A673 (cell line): ENCODE measurements at regions not wholly inside any gene's neighbourhood (a gene's known extent, or its start where the extent isn't known, plus 50 kb on each side); places are given as distances from the start of the nearest gene placed in this dataset.

Experiments
- BruUV-seq: library from RNA; stranded (reverse); fragments of 400-500 nt; replicated peaks from 2 replicates; lab custom pipeline; 2021; lab: Mats Ljungman, UMichigan
- CTCF ChIA-PET: fragments of 300-600 bp; sonication (Branson Sonifier 250); formaldehyde crosslinking; loops from one replicate; lab custom pipeline; 2022; ENCODE audit warnings: antibody characterized with exemption; lab: Charles Lee
- POLR2A ChIA-PET: fragments of 300-600 bp; sonication (Branson Sonifier 250); formaldehyde crosslinking; loops from one replicate; lab custom pipeline; 2022; ENCODE audit warnings: antibody characterized with exemption; ENCODE audit not compliant: low non-redundant PET; lab: Charles Lee
- DNase-seq: peaks from one replicate; pipeline ENCODE4 v3.0.0-alpha.2; 2015; ENCODE audit warnings: low spot score
- H3K27ac ChIP-seq: fragments of 200-600 bp; sonication (generic); 2 replicates; pipeline ENCODE4 v1.5.1; 2016; ENCODE audit warnings: mixed run types, low read depth, mild to moderate bottlenecking, mixed read lengths, antibody characterized with exemption, low read length; ENCODE audit not compliant: poor library complexity, severe bottlenecking
- H3K27me3 ChIP-seq: fragments of 200-600 bp; sonication (generic); replicated peaks from 2 replicates; pipeline ENCODE4 v1.6.1; 2017; ENCODE audit warnings: mixed run types, low read depth, mild to moderate bottlenecking, mixed read lengths, antibody characterized with exemption, low read length; ENCODE audit not compliant: insufficient read depth, poor library complexity
- H3K36me3 ChIP-seq: fragments of 200-600 bp; sonication (generic); 2 replicates; pipeline ENCODE4 v1.6.1; 2016; ENCODE audit warnings: mixed run types, mild to moderate bottlenecking, mixed read lengths, antibody characterized with exemption, low read length; ENCODE audit not compliant: insufficient read depth, poor library complexity, severe bottlenecking
- H3K4me1 ChIP-seq: fragments of 200-600 bp; sonication (generic); 2 replicates; pipeline ENCODE4 v1.6.1; 2017; ENCODE audit warnings: mixed run types, mild to moderate bottlenecking, mixed read lengths, antibody characterized with exemption, low read length; ENCODE audit not compliant: insufficient read depth, poor library complexity, severe bottlenecking
- H3K4me3 ChIP-seq: fragments of 200-600 bp; sonication (generic); 2 replicates; pipeline ENCODE4 v1.5.1; 2016; ENCODE audit warnings: low read depth, mixed run types, mild to moderate bottlenecking, mixed read lengths, low read length; ENCODE audit not compliant: poor library complexity, severe bottlenecking
- H3K9me3 ChIP-seq: fragments of 200-600 bp; sonication (generic); 2 replicates; pipeline ENCODE4 v1.6.1; 2016; ENCODE audit warnings: mixed run types, low read depth, mild to moderate bottlenecking, mixed read lengths, antibody characterized with exemption, low read length; ENCODE audit not compliant: poor library complexity, severe bottlenecking
- CTCF ChIP-seq: fragments of 300-800, 200-600 bp; sonication (generic); conservative IDR thresholded peaks from 2 replicates; pipeline ENCODE4 v1.5.1; 2017; ENCODE audit warnings: low read depth, mild to moderate bottlenecking, antibody characterized with exemption, low read length, moderate library complexity, mixed read lengths
- EZH2 ChIP-seq: fragments of 200-600 bp; sonication (generic); IDR thresholded peaks from 2 replicates; pipeline ENCODE4 v1.6.1; 2017; ENCODE audit warnings: borderline replicate concordance, low read depth, mild to moderate bottlenecking, mixed read lengths, antibody characterized with exemption, low read length; ENCODE audit not compliant: poor library complexity, severe bottlenecking
- intact Hi-C: fragments of 100-400 bp; cut with micrococcal nuclease; formaldehyde crosslinking; loops from one replicate; pipeline ENCODE4 v1.10.0; 2022; ENCODE audit not compliant: unreplicated experiment

GRCh38 chr5:141773779-141774562, 91.9 kb upstream of the ARAP3 start:
- POLR2A ChIA-PET = no interaction called here
- no peak for TF ChIP-seq EZH2
- TF ChIP-seq CTCF = no peak
- no peak overlapping the region for H3K4me3 ChIP-seq
- H3K9me3 ChIP-seq = no peaks in the 10 kb centered on the region
- BruUV-seq = no TSS peak
- no peaks in the 10 kb centered on the region for H3K36me3 ChIP-seq
- CTCF ChIA-PET = no interaction called here
- no peak for DNase-seq
- H3K4me1 ChIP-seq = peaks cover 13% of the 10 kb centered on the region
- H3K27me3 ChIP-seq = no peaks in the 10 kb centered on the region
- intact Hi-C loops = no loop called here
- H3K27ac ChIP-seq = no peak overlapping the region

- intact Hi-C loops = no loop called here
- DNase-seq = no peak
- H3K27ac ChIP-seq = no peak overlapping the region
- no peak overlapping the region for H3K4me3 ChIP-seq
- CTCF ChIA-PET = no interaction called here
- TF ChIP-seq CTCF = no peak
- no peak for TF ChIP-seq EZH2
- H3K36me3 ChIP-seq = no peaks in the 10 kb centered on the region
- BruUV-seq = no TSS peak
- no peaks in the 10 kb centered on the region for H3K27me3 ChIP-seq
- POLR2A ChIA-PET = no interaction called here
- H3K4me1 ChIP-seq = no peaks in the 10 kb centered on the region
- no peaks in the 10 kb centered on the region for H3K9me3 ChIP-seq
These were observed 90.3 kb upstream of the ARAP3 start for GRCh38 chr5:141772281-141772680.

- Histone ChIP-seq H3K4me3 (no peak overlapping the region), H3K4me1 (no peaks in the 10 kb centered on the region), H3K27me3 (no peaks in the 10 kb centered on the region), H3K9me3 (no peaks in the 10 kb centered on the region), H3K36me3 (no peaks in the 10 kb centered on the region), H3K27ac (no peak overlapping the region)
- BruUV-seq = no TSS peak
- no peak for TF ChIP-seq CTCF
- TF ChIP-seq EZH2 = no peak
- intact Hi-C loops = no loop called here
- DNase-seq = no peak
- ChIA-PET CTCF (interaction anchor here (1.2 kb wide), 1 partner anchor 107 kb away, joined by 3 read pairs; the partner anchor contains the start of gene PCDH1), POLR2A (no interaction called here)
These were observed 89.5 kb upstream of the ARAP3 start for GRCh38 chr5:141771562-141771961.
